ENCODE measurements at regions not wholly inside any gene's neighbourhood (a gene's known extent, or its start where the extent isn't known, plus 50 kb on each side); places are given as distances from the start of the nearest gene placed in this dataset.

DNA sequence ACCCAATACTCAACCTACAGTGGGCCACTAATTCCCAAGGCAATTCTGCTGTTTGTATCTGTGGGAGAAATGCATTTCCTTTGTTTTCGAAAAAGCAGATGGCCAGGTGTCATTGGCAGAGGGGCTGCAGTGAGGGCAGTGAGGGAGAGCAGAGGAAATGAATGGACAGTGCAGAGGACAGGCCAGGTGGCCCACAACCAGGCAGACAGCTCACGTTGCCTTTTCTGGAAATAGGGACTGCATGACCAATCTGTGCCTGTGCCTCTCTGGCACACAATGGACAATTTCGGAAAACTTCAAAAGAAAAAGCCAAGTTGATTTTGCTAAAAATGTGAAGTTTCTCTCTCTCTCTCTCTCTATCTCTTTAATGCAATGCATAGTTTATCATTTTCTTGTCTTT, 52.6 kb upstream of the ETS2 start:
- no TSS peak for BruUV-seq (replicated peaks)
- no peak for TF ChIP-seq EZH2phosphoT487 (IDR thresholded peaks at IDR 0.05; ENCODE audit: borderline replicate concordance, low read depth, low read length)
- TF ChIP-seq, protein P1, sequence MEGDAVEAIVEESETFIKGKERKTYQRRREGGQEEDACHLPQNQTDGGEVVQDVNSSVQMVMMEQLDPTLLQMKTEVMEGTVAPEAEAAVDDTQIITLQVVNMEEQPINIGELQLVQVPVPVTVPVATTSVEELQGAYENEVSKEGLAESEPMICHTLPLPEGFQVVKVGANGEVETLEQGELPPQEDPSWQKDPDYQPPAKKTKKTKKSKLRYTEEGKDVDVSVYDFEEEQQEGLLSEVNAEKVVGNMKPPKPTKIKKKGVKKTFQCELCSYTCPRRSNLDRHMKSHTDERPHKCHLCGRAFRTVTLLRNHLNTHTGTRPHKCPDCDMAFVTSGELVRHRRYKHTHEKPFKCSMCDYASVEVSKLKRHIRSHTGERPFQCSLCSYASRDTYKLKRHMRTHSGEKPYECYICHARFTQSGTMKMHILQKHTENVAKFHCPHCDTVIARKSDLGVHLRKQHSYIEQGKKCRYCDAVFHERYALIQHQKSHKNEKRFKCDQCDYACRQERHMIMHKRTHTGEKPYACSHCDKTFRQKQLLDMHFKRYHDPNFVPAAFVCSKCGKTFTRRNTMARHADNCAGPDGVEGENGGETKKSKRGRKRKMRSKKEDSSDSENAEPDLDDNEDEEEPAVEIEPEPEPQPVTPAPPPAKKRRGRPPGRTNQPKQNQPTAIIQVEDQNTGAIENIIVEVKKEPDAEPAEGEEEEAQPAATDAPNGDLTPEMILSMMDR (conservative IDR thresholded peaks at IDR 0.05; ENCODE audit: low read length), result no peak
- no peaks in the 10 kb centered on the region for H3K36me3 ChIP-seq (ENCODE audit: insufficient read depth, low read length)
- H3K4me3 ChIP-seq (ENCODE audit: low read depth, low read length, poor library complexity, severe bottlenecking), result no peak overlapping the region
- no peaks in the 10 kb centered on the region for H3K9me2 ChIP-seq (ENCODE audit: insufficient read depth, low read length)
- intact Hi-C loops (cut with micrococcal nuclease; ENCODE audit: unreplicated experiment), result no loop called here
- ChIA-PET CTCF (ENCODE audit: unreplicated experiment) (no interaction called here), POLR2A (interaction anchor here (0.8 kb wide), 1 partner anchor 11 kb away, joined by 3 read pairs; no protein-coding TSS in a partner anchor)
- DNase-seq (ENCODE audit: low spot score), result no peak
- H4K20me1 ChIP-seq (ENCODE audit: insufficient read depth, low read length), result no peaks in the 10 kb centered on the region
- no peaks in the 10 kb centered on the region for H3K4me1 ChIP-seq (ENCODE audit: insufficient read depth, low read length, poor library complexity, severe bottlenecking)
- H2AFZ ChIP-seq (ENCODE audit: low read length), result no peak overlapping the region
- H3K4me2 ChIP-seq (ENCODE audit: low read length), result no peak overlapping the region
- H3K79me2 ChIP-seq (ENCODE audit: insufficient read depth, low read depth, low read length), result no peaks in the 10 kb centered on the region
- H3K9me3 ChIP-seq (ENCODE audit: low read length), result no peaks in the 10 kb centered on the region
- no peak overlapping the region for H3K27ac ChIP-seq (ENCODE audit: low read depth, low read length, poor library complexity, severe bottlenecking)

GRCh38 chr21:38753557-38753971, 52.2 kb upstream of the ETS2 start:
- Histone ChIP-seq H3K4me1 (ENCODE audit: insufficient read depth, low read length, poor library complexity, severe bottlenecking) (no peaks in the 10 kb centered on the region), H3K79me2 (ENCODE audit: insufficient read depth, low read depth, low read length) (no peaks in the 10 kb centered on the region), H3K4me3 (ENCODE audit: low read depth, low read length, poor library complexity, severe bottlenecking) (no peak overlapping the region), H3K4me2 (ENCODE audit: low read length) (no peak overlapping the region), H3K27ac (ENCODE audit: low read depth, low read length, poor library complexity, severe bottlenecking) (no peak overlapping the region), H2AFZ (ENCODE audit: low read length) (no peak overlapping the region), H4K20me1 (ENCODE audit: insufficient read depth, low read length) (no peaks in the 10 kb centered on the region), H3K9me2 (ENCODE audit: insufficient read depth, low read length) (no peaks in the 10 kb centered on the region), H3K9me3 (ENCODE audit: low read length) (no peaks in the 10 kb centered on the region), H3K36me3 (ENCODE audit: insufficient read depth, low read length) (no peaks in the 10 kb centered on the region)
- ChIA-PET CTCF (ENCODE audit: unreplicated experiment) (no interaction called here), POLR2A (interaction anchor here (0.8 kb wide), 1 partner anchor 12 kb away, joined by 3 read pairs; no protein-coding TSS in a partner anchor)
- no peak for DNase-seq (ENCODE audit: low spot score)
- TF ChIP-seq, protein P1 (conservative IDR thresholded peaks at IDR 0.05; ENCODE audit: low read length), result no peak
- TF ChIP-seq EZH2phosphoT487 (IDR thresholded peaks at IDR 0.05; ENCODE audit: borderline replicate concordance, low read depth, low read length), result no peak
- intact Hi-C loops (cut with micrococcal nuclease; ENCODE audit: unreplicated experiment), result no loop called here
- BruUV-seq (replicated peaks), result no TSS peak
